HEK293 (cell line): ENCODE measurements at regions not wholly inside any gene's neighbourhood (a gene's known extent, or its start where the extent isn't known, plus 50 kb on each side); places are given as distances from the start of the nearest gene placed in this dataset.

Experiments
- GLIS1 ChIP-seq: fragments of 450-650 bp; formaldehyde crosslinking; IDR thresholded peaks from 2 replicates; pipeline ENCODE4 v1.5.1; 2016; ENCODE audit warnings: missing biosample characterization, missing genetic modification characterization
- IKZF3 ChIP-seq: fragments of 450-650 bp; IDR thresholded peaks from 2 replicates; pipeline ENCODE4 v1.5.0; 2018; ENCODE audit warnings: missing biosample characterization, mild to moderate bottlenecking, missing genetic modification characterization, moderate library complexity
- MEIS1 ChIP-seq: sonication (generic); formaldehyde crosslinking; IDR thresholded peaks from 2 replicates; pipeline ENCODE4 v1.8.1; 2022; ENCODE audit warnings: missing genetic modification reagents, mild to moderate bottlenecking, borderline replicate concordance
- MZF1 ChIP-seq: fragments of 450-650 bp; formaldehyde crosslinking; IDR thresholded peaks from 2 replicates; pipeline ENCODE4 v1.5.1; 2017; ENCODE audit warnings: missing biosample characterization, missing genetic modification characterization, borderline replicate concordance
- PRDM1 ChIP-seq: fragments of 450-650 bp; formaldehyde crosslinking; IDR thresholded peaks from 2 replicates; pipeline ENCODE4; 2016; ENCODE audit warnings: missing biosample characterization, missing genetic modification characterization
- SP7 ChIP-seq: fragments of 450-650 bp; formaldehyde crosslinking; IDR thresholded peaks from 2 replicates; pipeline ENCODE4 v1.5.1; 2016; ENCODE audit warnings: missing biosample characterization, missing genetic modification characterization
- TRIM28 ChIP-seq: IDR thresholded peaks from 2 replicates; pipeline ENCODE4 v1.6.1; 2011; ENCODE audit warnings: low read length, control low read depth, borderline replicate concordance
- ZEB2 ChIP-seq: fragments of 450-650 bp; formaldehyde crosslinking; IDR thresholded peaks from 2 replicates; pipeline ENCODE4 v1.5.1; 2016; ENCODE audit warnings: missing biosample characterization, missing genetic modification characterization
- ZFP3 ChIP-seq: fragments of 450-650 bp; formaldehyde crosslinking; IDR thresholded peaks from 2 replicates; pipeline ENCODE4 v1.5.1; 2016; ENCODE audit warnings: low read depth, missing biosample characterization, missing genetic modification characterization
- ZFP37 ChIP-seq: fragments of 450-650 bp; formaldehyde crosslinking; IDR thresholded peaks from 2 replicates; pipeline ENCODE4 v1.5.1; 2016; ENCODE audit warnings: missing biosample characterization, missing genetic modification characterization
- ZNF133 ChIP-seq: fragments of 450-650 bp; formaldehyde crosslinking; IDR thresholded peaks from 2 replicates; pipeline ENCODE4 v1.5.1; 2016; ENCODE audit warnings: missing biosample characterization, missing genetic modification characterization
- ZNF169 ChIP-seq: fragments of 450-650 bp; formaldehyde crosslinking; IDR thresholded peaks from 2 replicates; pipeline ENCODE4 v1.5.1; 2016; ENCODE audit warnings: missing biosample characterization, missing genetic modification characterization
- ZNF248 ChIP-seq: fragments of 450-650 bp; formaldehyde crosslinking; IDR thresholded peaks from 2 replicates; pipeline ENCODE4 v1.5.1; 2017; ENCODE audit warnings: missing biosample characterization, missing genetic modification characterization
- ZNF555 ChIP-seq: fragments of 450-650 bp; formaldehyde crosslinking; conservative IDR thresholded peaks from 2 replicates; pipeline ENCODE4 v1.5.1; 2017; ENCODE audit warnings: missing biosample characterization, mild to moderate bottlenecking, missing genetic modification characterization, inconsistent platforms
- ZNF596 ChIP-seq: fragments of 450-650 bp; IDR thresholded peaks from 2 replicates; pipeline ENCODE4 v1.5.0; 2018; ENCODE audit warnings: missing biosample characterization, mild to moderate bottlenecking, missing genetic modification characterization, moderate library complexity
- ZNF624 ChIP-seq: fragments of 450-650 bp; formaldehyde crosslinking; IDR thresholded peaks from 2 replicates; pipeline ENCODE4 v1.5.1; 2017; ENCODE audit warnings: missing biosample characterization, missing genetic modification characterization
- ZNF626 ChIP-seq: fragments of 450-650 bp; sonication (Bioruptor Pico); formaldehyde crosslinking; IDR thresholded peaks from 2 replicates; pipeline ENCODE4 v1.5.1; 2018; ENCODE audit warnings: missing biosample characterization, missing genetic modification characterization, inconsistent platforms
- ZNF654 ChIP-seq: fragments of 450-650 bp; formaldehyde crosslinking; IDR thresholded peaks from 2 replicates; pipeline ENCODE4 v1.5.1; 2016; ENCODE audit warnings: low read depth, missing biosample characterization, missing genetic modification characterization
- ZNF837 ChIP-seq: fragments of 450-650 bp; formaldehyde crosslinking; IDR thresholded peaks from 2 replicates; pipeline ENCODE4 v1.5.1; 2016; ENCODE audit warnings: missing biosample characterization, missing genetic modification characterization
- ZNF843 ChIP-seq: fragments of 450-650 bp; formaldehyde crosslinking; IDR thresholded peaks from 2 replicates; pipeline ENCODE4 v1.5.1; 2016; ENCODE audit warnings: missing biosample characterization, missing genetic modification characterization
- ZXDB ChIP-seq: fragments of 450-650 bp; formaldehyde crosslinking; IDR thresholded peaks from 2 replicates; pipeline ENCODE4 v1.5.1; 2016; ENCODE audit warnings: missing biosample characterization, missing genetic modification characterization
- TF ChIP-seq, protein P1 (sequence below): fragments of 450-650 bp; formaldehyde crosslinking; IDR thresholded peaks from 2 replicates; pipeline ENCODE4 v1.5.1; 2016; ENCODE audit warnings: missing biosample characterization, missing genetic modification characterization
- TF ChIP-seq, protein P2 (sequence below): fragments of 450-650 bp; formaldehyde crosslinking; IDR thresholded peaks from 2 replicates; pipeline ENCODE4 v1.5.1; 2016; ENCODE audit warnings: missing biosample characterization, missing genetic modification characterization
- TF ChIP-seq, protein P3 (sequence below): IDR thresholded peaks from 2 replicates; pipeline ENCODE4 v1.6.1; 2011; ENCODE audit warnings: mild to moderate bottlenecking, low read depth, low read length, borderline replicate concordance
- TF ChIP-seq, protein P4 (sequence below): fragments of 450-650 bp; formaldehyde crosslinking; IDR thresholded peaks from 2 replicates; pipeline ENCODE4 v1.5.1; 2017; ENCODE audit warnings: missing biosample characterization, missing genetic modification characterization
- TF ChIP-seq, protein P5 (sequence below): fragments of 450-650 bp; formaldehyde crosslinking; conservative IDR thresholded peaks from 2 replicates; pipeline ENCODE4 v1.5.1; 2016; ENCODE audit warnings: low read depth, missing biosample characterization, missing genetic modification characterization
- TF ChIP-seq, protein P6 (sequence below): fragments of 450-650 bp; formaldehyde crosslinking; conservative IDR thresholded peaks from 2 replicates; pipeline ENCODE4 v1.5.1; 2016; ENCODE audit warnings: low read depth, missing biosample characterization, missing genetic modification characterization

DNA sequence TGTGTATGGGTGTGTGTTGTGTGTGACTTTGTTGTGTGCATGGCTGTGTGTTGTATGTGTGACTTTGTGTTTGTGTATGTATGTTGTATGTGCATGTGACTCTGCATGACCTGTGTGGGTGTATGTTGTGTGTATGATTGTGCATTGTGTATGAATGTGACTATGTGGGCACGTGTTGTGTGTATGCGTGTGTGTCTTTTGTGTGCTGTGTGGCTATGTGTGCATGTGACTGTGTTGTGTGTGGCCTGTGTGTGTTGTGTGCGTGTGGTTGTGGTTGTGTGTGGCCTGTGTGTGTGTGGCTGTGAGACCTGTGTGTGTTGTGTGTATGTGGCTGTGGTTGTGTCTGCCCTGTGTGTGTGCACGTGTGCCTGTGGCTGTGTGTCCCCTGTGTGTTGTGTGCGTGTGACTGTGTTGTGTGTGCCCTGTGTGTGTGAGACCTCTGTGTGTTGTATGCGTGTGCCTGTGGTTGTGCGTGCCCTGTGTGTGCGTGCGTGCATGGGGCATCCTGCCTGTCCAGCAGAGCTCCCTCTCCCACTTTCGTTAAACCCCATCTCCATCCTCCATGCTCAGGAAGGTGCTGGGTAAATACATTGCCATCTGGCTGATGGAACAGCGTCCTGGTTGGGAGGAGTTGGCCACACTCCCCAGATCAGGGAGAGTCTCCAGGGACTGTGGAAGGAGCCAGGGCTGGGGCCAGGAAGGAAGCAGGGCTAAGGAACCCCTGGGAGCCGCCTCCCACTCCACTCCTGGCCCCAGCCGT lies 90.1 kb upstream of the GSE1 start (continued):
- TF ChIP-seq, protein P1, sequence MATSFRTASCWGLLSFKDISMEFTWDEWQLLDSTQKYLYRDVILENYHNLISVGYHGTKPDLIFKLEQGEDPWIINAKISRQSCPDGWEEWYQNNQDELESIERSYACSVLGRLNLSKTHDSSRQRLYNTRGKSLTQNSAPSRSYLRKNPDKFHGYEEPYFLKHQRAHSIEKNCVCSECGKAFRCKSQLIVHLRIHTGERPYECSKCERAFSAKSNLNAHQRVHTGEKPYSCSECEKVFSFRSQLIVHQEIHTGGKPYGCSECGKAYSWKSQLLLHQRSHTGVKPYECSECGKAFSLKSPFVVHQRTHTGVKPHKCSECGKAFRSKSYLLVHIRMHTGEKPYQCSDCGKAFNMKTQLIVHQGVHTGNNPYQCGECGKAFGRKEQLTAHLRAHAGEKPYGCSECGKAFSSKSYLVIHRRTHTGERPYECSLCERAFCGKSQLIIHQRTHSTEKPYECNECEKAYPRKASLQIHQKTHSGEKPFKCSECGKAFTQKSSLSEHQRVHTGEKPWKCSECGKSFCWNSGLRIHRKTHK, result no peak
- TF ChIP-seq ZFP37 (no peak), PRDM1 (tag by site-specific recombination) (no peak), ZNF626 (tag by site-specific recombination) (no peak), ZNF596 (tag by site-specific recombination) (no peak), SP7 (tag by site-specific recombination) (no peak; the same call in 1 of the 2 replicates), MEIS1 (no peak), ZNF133 (tag by site-specific recombination) (peak; percentile 49; the same call in 1 of the 2 replicates), ZXDB (tag by site-specific recombination) (no peak), GLIS1 (no peak), ZNF248 (tag by site-specific recombination) (no peak), ZNF843 (tag by site-specific recombination) (no peak), MZF1 (tag by site-specific recombination) (no peak), TRIM28 (no peak), ZNF837 (tag by site-specific recombination) (peak; percentile 61; the same call in 1 of the 2 replicates), IKZF3 (tag by site-specific recombination) (peak; percentile 84; the same call in 1 of the 2 replicates), ZNF654 (tag by site-specific recombination) (no peak), ZEB2 (no peak), ZNF169 (tag by site-specific recombination) (peak; percentile 16; the same call in 1 of the 2 replicates), ZFP3 (no peak; the same call in 1 of the 2 replicates), ZNF624 (no peak), ZNF555 (tag by site-specific recombination) (no peak)
- TF ChIP-seq, protein P2, sequence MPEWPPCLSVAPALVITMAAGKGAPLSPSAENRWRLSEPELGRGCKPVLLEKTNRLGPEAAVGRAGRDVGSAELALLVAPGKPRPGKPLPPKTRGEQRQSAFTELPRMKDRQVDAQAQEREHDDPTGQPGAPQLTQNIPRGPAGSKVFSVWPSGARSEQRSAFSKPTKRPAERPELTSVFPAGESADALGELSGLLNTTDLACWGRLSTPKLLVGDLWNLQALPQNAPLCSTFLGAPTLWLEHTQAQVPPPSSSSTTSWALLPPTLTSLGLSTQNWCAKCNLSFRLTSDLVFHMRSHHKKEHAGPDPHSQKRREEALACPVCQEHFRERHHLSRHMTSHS (tag by site-specific recombination), result no peak
- TF ChIP-seq, protein P3, sequence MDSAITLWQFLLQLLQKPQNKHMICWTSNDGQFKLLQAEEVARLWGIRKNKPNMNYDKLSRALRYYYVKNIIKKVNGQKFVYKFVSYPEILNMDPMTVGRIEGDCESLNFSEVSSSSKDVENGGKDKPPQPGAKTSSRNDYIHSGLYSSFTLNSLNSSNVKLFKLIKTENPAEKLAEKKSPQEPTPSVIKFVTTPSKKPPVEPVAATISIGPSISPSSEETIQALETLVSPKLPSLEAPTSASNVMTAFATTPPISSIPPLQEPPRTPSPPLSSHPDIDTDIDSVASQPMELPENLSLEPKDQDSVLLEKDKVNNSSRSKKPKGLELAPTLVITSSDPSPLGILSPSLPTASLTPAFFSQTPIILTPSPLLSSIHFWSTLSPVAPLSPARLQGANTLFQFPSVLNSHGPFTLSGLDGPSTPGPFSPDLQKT, result no peak
- TF ChIP-seq, protein P4, sequence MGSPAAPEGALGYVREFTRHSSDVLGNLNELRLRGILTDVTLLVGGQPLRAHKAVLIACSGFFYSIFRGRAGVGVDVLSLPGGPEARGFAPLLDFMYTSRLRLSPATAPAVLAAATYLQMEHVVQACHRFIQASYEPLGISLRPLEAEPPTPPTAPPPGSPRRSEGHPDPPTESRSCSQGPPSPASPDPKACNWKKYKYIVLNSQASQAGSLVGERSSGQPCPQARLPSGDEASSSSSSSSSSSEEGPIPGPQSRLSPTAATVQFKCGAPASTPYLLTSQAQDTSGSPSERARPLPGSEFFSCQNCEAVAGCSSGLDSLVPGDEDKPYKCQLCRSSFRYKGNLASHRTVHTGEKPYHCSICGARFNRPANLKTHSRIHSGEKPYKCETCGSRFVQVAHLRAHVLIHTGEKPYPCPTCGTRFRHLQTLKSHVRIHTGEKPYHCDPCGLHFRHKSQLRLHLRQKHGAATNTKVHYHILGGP (tag by site-specific recombination), result peak; percentile 6; the same call in 1 of the 2 replicates
- TF ChIP-seq, protein P5, sequence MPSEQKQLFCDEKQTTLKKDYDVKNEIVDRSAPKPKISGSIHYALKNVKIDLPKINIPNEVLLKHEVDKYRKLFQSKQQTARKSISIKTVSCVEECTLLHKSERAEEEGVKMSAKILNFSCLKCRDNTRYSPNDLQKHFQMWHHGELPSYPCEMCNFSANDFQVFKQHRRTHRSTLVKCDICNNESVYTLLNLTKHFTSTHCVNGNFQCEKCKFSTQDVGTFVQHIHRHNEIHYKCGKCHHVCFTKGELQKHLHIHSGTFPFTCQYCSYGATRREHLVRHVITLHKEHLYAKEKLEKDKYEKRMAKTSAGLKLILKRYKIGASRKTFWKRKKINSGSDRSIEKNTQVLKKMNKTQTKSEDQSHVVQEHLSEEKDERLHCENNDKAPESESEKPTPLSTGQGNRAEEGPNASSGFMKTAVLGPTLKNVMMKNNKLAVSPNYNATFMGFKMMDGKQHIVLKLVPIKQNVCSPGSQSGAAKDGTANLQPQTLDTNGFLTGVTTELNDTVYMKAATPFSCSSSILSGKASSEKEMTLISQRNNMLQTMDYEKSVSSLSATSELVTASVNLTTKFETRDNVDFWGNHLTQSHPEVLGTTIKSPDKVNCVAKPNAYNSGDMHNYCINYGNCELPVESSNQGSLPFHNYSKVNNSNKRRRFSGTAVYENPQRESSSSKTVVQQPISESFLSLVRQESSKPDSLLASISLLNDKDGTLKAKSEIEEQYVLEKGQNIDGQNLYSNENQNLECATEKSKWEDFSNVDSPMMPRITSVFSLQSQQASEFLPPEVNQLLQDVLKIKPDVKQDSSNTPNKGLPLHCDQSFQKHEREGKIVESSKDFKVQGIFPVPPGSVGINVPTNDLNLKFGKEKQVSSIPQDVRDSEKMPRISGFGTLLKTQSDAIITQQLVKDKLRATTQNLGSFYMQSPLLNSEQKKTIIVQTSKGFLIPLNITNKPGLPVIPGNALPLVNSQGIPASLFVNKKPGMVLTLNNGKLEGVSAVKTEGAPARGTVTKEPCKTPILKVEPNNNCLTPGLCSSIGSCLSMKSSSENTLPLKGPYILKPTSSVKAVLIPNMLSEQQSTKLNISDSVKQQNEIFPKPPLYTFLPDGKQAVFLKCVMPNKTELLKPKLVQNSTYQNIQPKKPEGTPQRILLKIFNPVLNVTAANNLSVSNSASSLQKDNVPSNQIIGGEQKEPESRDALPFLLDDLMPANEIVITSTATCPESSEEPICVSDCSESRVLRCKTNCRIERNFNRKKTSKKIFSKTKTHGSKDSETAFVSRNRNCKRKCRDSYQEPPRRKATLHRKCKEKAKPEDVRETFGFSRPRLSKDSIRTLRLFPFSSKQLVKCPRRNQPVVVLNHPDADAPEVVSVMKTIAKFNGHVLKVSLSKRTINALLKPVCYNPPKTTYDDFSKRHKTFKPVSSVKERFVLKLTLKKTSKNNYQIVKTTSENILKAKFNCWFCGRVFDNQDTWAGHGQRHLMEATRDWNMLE, result no peak
- TF ChIP-seq, protein P6, sequence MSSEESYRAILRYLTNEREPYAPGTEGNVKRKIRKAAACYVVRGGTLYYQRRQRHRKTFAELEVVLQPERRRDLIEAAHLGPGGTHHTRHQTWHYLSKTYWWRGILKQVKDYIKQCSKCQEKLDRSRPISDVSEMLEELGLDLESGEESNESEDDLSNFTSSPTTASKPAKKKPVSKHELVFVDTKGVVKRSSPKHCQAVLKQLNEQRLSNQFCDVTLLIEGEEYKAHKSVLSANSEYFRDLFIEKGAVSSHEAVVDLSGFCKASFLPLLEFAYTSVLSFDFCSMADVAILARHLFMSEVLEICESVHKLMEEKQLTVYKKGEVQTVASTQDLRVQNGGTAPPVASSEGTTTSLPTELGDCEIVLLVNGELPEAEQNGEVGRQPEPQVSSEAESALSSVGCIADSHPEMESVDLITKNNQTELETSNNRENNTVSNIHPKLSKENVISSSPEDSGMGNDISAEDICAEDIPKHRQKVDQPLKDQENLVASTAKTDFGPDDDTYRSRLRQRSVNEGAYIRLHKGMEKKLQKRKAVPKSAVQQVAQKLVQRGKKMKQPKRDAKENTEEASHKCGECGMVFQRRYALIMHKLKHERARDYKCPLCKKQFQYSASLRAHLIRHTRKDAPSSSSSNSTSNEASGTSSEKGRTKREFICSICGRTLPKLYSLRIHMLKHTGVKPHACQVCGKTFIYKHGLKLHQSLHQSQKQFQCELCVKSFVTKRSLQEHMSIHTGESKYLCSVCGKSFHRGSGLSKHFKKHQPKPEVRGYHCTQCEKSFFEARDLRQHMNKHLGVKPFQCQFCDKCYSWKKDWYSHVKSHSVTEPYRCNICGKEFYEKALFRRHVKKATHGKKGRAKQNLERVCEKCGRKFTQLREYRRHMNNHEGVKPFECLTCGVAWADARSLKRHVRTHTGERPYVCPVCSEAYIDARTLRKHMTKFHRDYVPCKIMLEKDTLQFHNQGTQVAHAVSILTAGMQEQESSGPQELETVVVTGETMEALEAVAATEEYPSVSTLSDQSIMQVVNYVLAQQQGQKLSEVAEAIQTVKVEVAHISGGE (tag by site-specific recombination), result no peak
